HG02870 (cell line): ENCODE measurements at regions not wholly inside any gene's neighbourhood (a gene's known extent, or its start where the extent isn't known, plus 50 kb on each side); places are given as distances from the start of the nearest gene placed in this dataset.
"Not testable (repeated sequence)": the region's sequence is repeated elsewhere in the genome, so short reads cannot be mapped to it uniquely, and the experiment has no call there.

Experiments used
- ATAC-seq: cut with Tn5 transposase; IDR thresholded peaks from one replicate; pipeline ENCODE4 v1.9.1; 2021; ENCODE audit warnings: mild to moderate bottlenecking, moderate library complexity; ENCODE audit not compliant: unreplicated experiment

- no peak for ATAC-seq
These were observed 306.6 kb downstream of the DTHD1 start for GRCh38 chr4:36587909-36588472.

GRCh38 chr4:36590343-36590742 lies 308.9 kb downstream of the DTHD1 start:
- ATAC-seq, result no peak

GRCh38 chr4:36601864-36602495 lies 320.6 kb downstream of the DTHD1 start:
- ATAC-seq, result no peak

GRCh38 chr4:36609661-36610060 lies 328.2 kb downstream of the DTHD1 start:
- ATAC-seq, result no peak

GRCh38 chr4:36610628-36611027 lies 329.2 kb downstream of the DTHD1 start:
- no peak for ATAC-seq

GRCh38 chr4:36613142-36613541 lies 331.7 kb downstream of the DTHD1 start:
- ATAC-seq, result not testable (repeated sequence)

GRCh38 chr4:36614011-36614410 lies 332.6 kb downstream of the DTHD1 start:
- ATAC-seq, result no peak

GRCh38 chr4:36618102-36618501 lies 336.7 kb downstream of the DTHD1 start:
- no peak for ATAC-seq

- ATAC-seq, result no peak
These were observed 342.6 kb downstream of the DTHD1 start for GRCh38 chr4:36624030-36624429.

- no peak for ATAC-seq
These were observed 356.9 kb downstream of the DTHD1 start for GRCh38 chr4:36638273-36638811.

GRCh38 chr4:36640876-36641275 lies 359.5 kb downstream of the DTHD1 start:
- ATAC-seq, result no peak

- peak; percentile 99 for ATAC-seq
These were observed 369.8 kb downstream of the DTHD1 start for GRCh38 chr4:36651253-36651652.

GRCh38 chr4:36652857-36653256 lies 371.4 kb downstream of the DTHD1 start:
- no peak for ATAC-seq

GRCh38 chr4:36665985-36666527 lies 384.6 kb downstream of the DTHD1 start:
- ATAC-seq, result peak; percentile 73

GRCh38 chr4:36675436-36675835 lies 394.0 kb downstream of the DTHD1 start:
- ATAC-seq, result no peak

GRCh38 chr4:36676139-36677050 lies 395.0 kb downstream of the DTHD1 start:
- ATAC-seq, result no peak

GRCh38 chr4:36677112-36677511 lies 395.7 kb downstream of the DTHD1 start:
- ATAC-seq, result no peak

- no peak for ATAC-seq
These were observed 396.5 kb downstream of the DTHD1 start for GRCh38 chr4:36677874-36678273.

- no peak for ATAC-seq
These were observed 406.3 kb downstream of the DTHD1 start for GRCh38 chr4:36687681-36688080.

GRCh38 chr4:36692586-36692985 lies 411.2 kb downstream of the DTHD1 start:
- no peak for ATAC-seq

GRCh38 chr4:36702245-36702644 lies 420.8 kb downstream of the DTHD1 start:
- ATAC-seq, result no peak
